COR-L47 (cell line): ENCODE measurements at regions not wholly inside any gene's neighbourhood (a gene's known extent, or its start where the extent isn't known, plus 50 kb on each side); places are given as distances from the start of the nearest gene placed in this dataset.
A peak's percentile ranks its signal among the peaks of the same experiment; 100 is the strongest.

Source experiments
- DNase-seq: peaks from one replicate; lab custom pipeline; 2025; lab: John Stamatoyannopoulos, UW

- no peak for DNase-seq
Observed at GRCh38 chr13:85663856-85664255, 135.4 kb downstream of the SLITRK6 start.

GRCh38 chr13:85662186-85662585, 137.0 kb downstream of the SLITRK6 start:
- no peak for DNase-seq

GRCh38 chr13:85661675-85662074, 137.5 kb downstream of the SLITRK6 start:
- DNase-seq: no peak

- no peak for DNase-seq
Observed at GRCh38 chr13:85659493-85659892, 139.7 kb downstream of the SLITRK6 start.

GRCh38 chr13:85657942-85658341, 141.3 kb downstream of the SLITRK6 start:
- no peak for DNase-seq

GRCh38 chr13:85655040-85655439, 144.2 kb downstream of the SLITRK6 start:
- DNase-seq: no peak

- DNase-seq: no peak
Observed at GRCh38 chr13:85654227-85654626, 145.0 kb downstream of the SLITRK6 start.

- DNase-seq: no peak
Observed at GRCh38 chr13:85653681-85654080, 145.5 kb downstream of the SLITRK6 start.

- DNase-seq: no peak
Observed at GRCh38 chr13:85652491-85652890, 146.7 kb downstream of the SLITRK6 start.

GRCh38 chr13:85651440-85651839, 147.8 kb downstream of the SLITRK6 start:
- no peak for DNase-seq

- DNase-seq: peak; percentile 11
Observed at GRCh38 chr13:85650613-85651012, 148.6 kb downstream of the SLITRK6 start.

- DNase-seq: no peak
Observed at GRCh38 chr13:85640727-85641126, 158.5 kb downstream of the SLITRK6 start.

GRCh38 chr13:85638815-85639393, 160.3 kb downstream of the SLITRK6 start:
- no peak for DNase-seq

- no peak for DNase-seq
Observed at GRCh38 chr13:85638265-85638664, 161.0 kb downstream of the SLITRK6 start.

- DNase-seq: no peak
Observed at GRCh38 chr13:85632526-85633195, 166.6 kb downstream of the SLITRK6 start.

- DNase-seq: no peak
Observed at GRCh38 chr13:85631801-85632200, 167.4 kb downstream of the SLITRK6 start.

- DNase-seq: no peak
Observed at GRCh38 chr13:85626603-85627002, 172.6 kb downstream of the SLITRK6 start.

- no peak for DNase-seq
Observed at GRCh38 chr13:85619321-85619720, 179.9 kb downstream of the SLITRK6 start.

- DNase-seq: no peak
Observed at GRCh38 chr13:85618521-85618920, 180.7 kb downstream of the SLITRK6 start.

GRCh38 chr13:85616275-85616674, 182.9 kb downstream of the SLITRK6 start:
- no peak for DNase-seq

- no peak for DNase-seq
Observed at GRCh38 chr13:85615031-85615430, 184.2 kb downstream of the SLITRK6 start.

GRCh38 chr13:85610024-85610423, 189.2 kb downstream of the SLITRK6 start:
- DNase-seq: no peak

GRCh38 chr13:85608255-85608829, 190.9 kb downstream of the SLITRK6 start:
- DNase-seq: no peak

- DNase-seq: no peak
Observed at GRCh38 chr13:85603735-85604134, 195.5 kb downstream of the SLITRK6 start.
